ENCODE measurements at regions not wholly inside any gene's neighbourhood (a gene's known extent, or its start where the extent isn't known, plus 50 kb on each side); places are given as distances from the start of the nearest gene placed in this dataset.

GRCh38 chr7:26438078-26438477 lies 146.4 kb downstream of the SNX10 start:
- no peak for TF ChIP-seq CTCF (IDR thresholded peaks at IDR 0.05)
- TF ChIP-seq EZH2 (IDR thresholded peaks at IDR 0.05): no peak

Measured in neural progenitor cell (in vitro differentiated cells).